ENCODE measurements at regions not wholly inside any gene's neighbourhood (a gene's known extent, or its start where the extent isn't known, plus 50 kb on each side); places are given as distances from the start of the nearest gene placed in this dataset.
"Not testable (repeated sequence)": the region's sequence is repeated elsewhere in the genome, so short reads cannot be mapped to it uniquely, and the experiment has no call there.

- TF ChIP-seq EZH2 (IDR thresholded peaks at IDR 0.05; ENCODE audit: insufficient read depth, poor library complexity, severe bottlenecking); EZH2phosphoT487 (IDR thresholded peaks at IDR 0.05; ENCODE audit: insufficient read depth, low read depth): not testable (repeated sequence)
Observed at GRCh38 chr3:171983685-171984084, 55.7 kb upstream of the FNDC3B start.

All from GM23248 (cell line).